PFSK-1 (cell line): ENCODE measurements at regions not wholly inside any gene's neighbourhood (a gene's known extent, or its start where the extent isn't known, plus 50 kb on each side); places are given as distances from the start of the nearest gene placed in this dataset.

Source experiments
- FOXP2 ChIP-seq: optimal IDR thresholded peaks from 2 replicates; pipeline ENCODE3; 2011; ENCODE audit warnings: borderline replicate concordance, control low read depth, inconsistent platforms; ENCODE audit not compliant: insufficient read depth; ENCODE audit errors: extremely low read length, extremely low read depth
- POLR2AphosphoS5 ChIP-seq: IDR thresholded peaks from 2 replicates; pipeline ENCODE4 v1.6.1; 2012; ENCODE audit warnings: low read depth, mild to moderate bottlenecking, control low read depth, low read length, moderate library complexity
- SIN3A ChIP-seq: IDR thresholded peaks from 2 replicates; pipeline ENCODE4 v1.6.1; 2012; ENCODE audit warnings: mild to moderate bottlenecking, low read length, moderate library complexity, borderline replicate concordance; ENCODE audit not compliant: insufficient read depth
- TAF1 ChIP-seq: IDR thresholded peaks from 2 replicates; pipeline ENCODE4 v1.6.1; 2012; ENCODE audit warnings: low read length, control low read depth, borderline replicate concordance; ENCODE audit not compliant: insufficient read depth
- TF ChIP-seq, protein P1 (sequence below), 2 experiments: IDR thresholded peaks; 2 replicates each; pipeline versions ENCODE4 v1.6.1 to v1.8.0; 2011 to 2012; ENCODE audit warnings: low read depth in 2 of 2, low read length in 2 of 2, control low read depth in 1 of 2, inconsistent platforms in 1 of 2, mild to moderate bottlenecking in 1 of 2, moderate library complexity in 1 of 2; ENCODE audit not compliant: insufficient read depth in 1 of 2

DNA sequence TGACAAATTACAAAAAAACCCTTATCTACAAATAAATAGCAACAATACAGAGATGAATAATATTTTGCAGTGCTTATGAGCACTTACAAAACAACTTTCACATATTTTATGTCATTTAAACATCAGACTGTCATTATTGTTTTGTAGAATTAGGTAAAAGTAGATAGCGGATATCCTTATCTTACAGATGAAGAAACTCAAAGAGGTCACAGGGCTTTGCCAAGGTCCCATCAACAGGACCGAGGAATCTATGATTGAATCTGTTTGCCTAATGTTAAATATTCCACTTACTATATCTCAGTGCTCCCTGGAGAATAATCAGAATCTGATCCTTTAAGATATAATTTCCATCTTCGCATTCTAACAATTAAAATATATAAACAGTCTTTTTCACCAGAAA, 119.0 kb downstream of the GASK1B start:
- TF ChIP-seq TAF1 (no peak), SIN3A (no peak), FOXP2 (no peak)
- TF ChIP-seq, protein P1, sequence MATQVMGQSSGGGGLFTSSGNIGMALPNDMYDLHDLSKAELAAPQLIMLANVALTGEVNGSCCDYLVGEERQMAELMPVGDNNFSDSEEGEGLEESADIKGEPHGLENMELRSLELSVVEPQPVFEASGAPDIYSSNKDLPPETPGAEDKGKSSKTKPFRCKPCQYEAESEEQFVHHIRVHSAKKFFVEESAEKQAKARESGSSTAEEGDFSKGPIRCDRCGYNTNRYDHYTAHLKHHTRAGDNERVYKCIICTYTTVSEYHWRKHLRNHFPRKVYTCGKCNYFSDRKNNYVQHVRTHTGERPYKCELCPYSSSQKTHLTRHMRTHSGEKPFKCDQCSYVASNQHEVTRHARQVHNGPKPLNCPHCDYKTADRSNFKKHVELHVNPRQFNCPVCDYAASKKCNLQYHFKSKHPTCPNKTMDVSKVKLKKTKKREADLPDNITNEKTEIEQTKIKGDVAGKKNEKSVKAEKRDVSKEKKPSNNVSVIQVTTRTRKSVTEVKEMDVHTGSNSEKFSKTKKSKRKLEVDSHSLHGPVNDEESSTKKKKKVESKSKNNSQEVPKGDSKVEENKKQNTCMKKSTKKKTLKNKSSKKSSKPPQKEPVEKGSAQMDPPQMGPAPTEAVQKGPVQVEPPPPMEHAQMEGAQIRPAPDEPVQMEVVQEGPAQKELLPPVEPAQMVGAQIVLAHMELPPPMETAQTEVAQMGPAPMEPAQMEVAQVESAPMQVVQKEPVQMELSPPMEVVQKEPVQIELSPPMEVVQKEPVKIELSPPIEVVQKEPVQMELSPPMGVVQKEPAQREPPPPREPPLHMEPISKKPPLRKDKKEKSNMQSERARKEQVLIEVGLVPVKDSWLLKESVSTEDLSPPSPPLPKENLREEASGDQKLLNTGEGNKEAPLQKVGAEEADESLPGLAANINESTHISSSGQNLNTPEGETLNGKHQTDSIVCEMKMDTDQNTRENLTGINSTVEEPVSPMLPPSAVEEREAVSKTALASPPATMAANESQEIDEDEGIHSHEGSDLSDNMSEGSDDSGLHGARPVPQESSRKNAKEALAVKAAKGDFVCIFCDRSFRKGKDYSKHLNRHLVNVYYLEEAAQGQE (IDR thresholded peaks at IDR 0.05; ENCODE audit: insufficient read depth in 1 of 2, low read depth in 2 of 2, low read length in 2 of 2) = no peak

DNA sequence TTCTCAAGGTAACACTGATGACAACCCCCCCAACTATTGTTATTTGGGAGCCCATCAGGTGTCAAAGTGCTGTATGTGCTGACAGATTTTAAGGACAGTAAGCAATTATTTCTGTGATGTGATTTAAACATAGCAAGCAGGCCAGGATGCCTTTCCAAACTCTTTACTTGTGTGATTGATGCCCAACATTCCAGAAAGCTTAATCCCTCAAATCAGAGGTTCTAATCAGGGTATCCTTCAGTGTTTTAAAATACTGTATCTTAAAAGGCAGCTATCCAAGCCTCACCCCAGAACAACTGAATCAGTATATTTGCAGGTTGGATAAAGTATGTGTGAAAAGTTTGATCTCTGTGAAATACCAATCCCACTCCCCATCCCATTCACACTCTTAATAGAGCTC, 119.7 kb downstream of the GASK1B start:
- no peak for TF ChIP-seq SIN3A
- TF ChIP-seq TAF1 = no peak
- TF ChIP-seq, protein P1 (IDR thresholded peaks at IDR 0.05; ENCODE audit: insufficient read depth in 1 of 2, low read depth in 2 of 2, low read length in 2 of 2) = no peak
- TF ChIP-seq FOXP2 = no peak
- no peak for TF ChIP-seq POLR2AphosphoS5

DNA sequence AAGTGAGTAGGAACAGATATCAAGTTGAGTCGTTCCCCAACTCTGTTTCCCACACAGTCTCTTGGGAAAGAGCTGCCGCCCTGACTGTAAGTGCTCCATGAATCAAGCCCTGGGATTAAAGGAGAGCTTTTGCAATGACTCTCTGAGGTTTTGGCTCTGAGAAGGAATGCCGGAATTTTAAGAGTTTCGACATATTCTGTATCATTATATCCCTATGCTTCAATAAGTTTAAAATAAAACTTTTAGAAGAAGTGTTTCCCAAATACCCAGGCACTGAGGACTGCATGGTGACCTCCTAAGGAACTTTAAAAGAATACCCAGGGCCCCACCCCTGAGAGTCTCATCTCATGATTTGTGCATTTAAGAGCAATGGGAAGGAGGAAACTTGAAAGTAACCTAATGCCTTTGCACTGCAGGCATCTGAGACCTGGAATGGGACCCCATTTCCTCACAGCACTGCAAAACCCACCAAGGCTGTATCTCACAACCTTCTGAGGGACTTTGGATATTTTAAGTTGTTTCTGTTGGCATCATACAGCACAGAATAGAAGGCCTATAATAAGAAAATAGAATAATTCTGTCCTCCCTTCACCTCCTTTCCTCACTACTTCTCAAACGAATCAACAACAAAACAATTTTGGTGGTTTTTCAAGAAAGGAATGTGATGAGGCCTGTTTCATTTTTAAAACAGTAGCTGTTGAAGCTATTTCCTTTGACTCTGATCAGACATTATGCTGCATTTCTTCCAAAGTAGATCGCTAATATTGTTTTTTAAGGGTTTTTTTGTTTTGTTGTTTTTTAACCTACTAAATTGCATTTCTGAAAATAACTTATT, 121.2 kb downstream of the GASK1B start:
- TF ChIP-seq SIN3A (no peak), TAF1 (no peak), POLR2AphosphoS5 (no peak), FOXP2 (no peak)
- TF ChIP-seq, protein P1 (IDR thresholded peaks at IDR 0.05; ENCODE audit: insufficient read depth in 1 of 2, low read depth in 2 of 2, low read length in 2 of 2) = no peak

DNA sequence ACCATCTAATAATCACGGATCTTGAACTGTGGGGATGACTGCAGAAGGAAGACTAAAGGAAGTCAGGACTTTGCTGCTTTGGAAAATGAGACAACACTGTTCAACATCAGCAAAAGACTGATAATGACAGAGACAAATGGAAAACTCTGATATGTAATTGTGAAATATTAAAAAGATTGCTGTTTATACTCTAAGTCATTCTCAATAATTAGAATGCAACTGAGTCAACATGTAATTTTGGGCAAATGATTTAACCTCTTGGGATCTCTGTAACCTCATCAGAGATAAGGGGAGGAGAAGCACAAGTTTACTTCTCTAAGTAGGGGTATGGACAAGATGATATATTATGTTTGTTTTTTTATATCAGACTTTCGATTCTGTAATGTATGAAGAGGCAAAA, 121.9 kb downstream of the GASK1B start:
- TF ChIP-seq, protein P1 (IDR thresholded peaks at IDR 0.05; ENCODE audit: insufficient read depth in 1 of 2, low read depth in 2 of 2, low read length in 2 of 2) = no peak
- TF ChIP-seq SIN3A (no peak), POLR2AphosphoS5 (no peak), TAF1 (no peak)

DNA sequence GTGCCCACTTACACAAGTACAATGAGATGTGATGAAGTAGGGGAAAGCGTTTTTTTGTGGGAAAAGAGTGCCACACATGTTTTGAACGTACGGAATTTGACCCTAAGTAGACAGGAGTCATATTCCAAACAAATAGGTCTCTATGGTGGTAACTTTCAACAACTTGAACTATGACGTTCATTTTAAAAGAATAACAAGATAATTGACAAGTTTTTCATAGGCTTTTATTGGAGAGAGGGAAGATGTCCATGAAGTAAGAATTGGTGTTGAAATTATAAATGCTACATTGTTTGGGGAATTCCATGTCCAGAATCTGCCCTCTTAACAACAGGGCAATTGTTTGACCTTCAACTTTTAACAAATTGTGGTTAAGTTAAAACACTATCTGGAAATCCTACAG, 126.5 kb downstream of the GASK1B start:
- TF ChIP-seq POLR2AphosphoS5 (no peak), FOXP2 (no peak), SIN3A (no peak), TAF1 (no peak)
- TF ChIP-seq, protein P1 (IDR thresholded peaks at IDR 0.05; ENCODE audit: insufficient read depth in 1 of 2, low read depth in 2 of 2, low read length in 2 of 2) = no peak
